HG02759 (cell line): ENCODE measurements at regions not wholly inside any gene's neighbourhood (a gene's known extent, or its start where the extent isn't known, plus 50 kb on each side); places are given as distances from the start of the nearest gene placed in this dataset.
"Not testable (repeated sequence)": the region's sequence is repeated elsewhere in the genome, so short reads cannot be mapped to it uniquely, and the experiment has no call there.

Experiments
- ATAC-seq: cut with Tn5 transposase; IDR thresholded peaks from one replicate; pipeline ENCODE4 v1.9.1; 2021; ENCODE audit warnings: mild to moderate bottlenecking, moderate library complexity; ENCODE audit not compliant: unreplicated experiment

GRCh38 chr7:80019809-80020207 lies 114.8 kb upstream of the GNAI1 start:
- ATAC-seq, result not testable (repeated sequence)

GRCh38 chr7:80018941-80019808 lies 115.5 kb upstream of the GNAI1 start:
- peak; percentile 99 for ATAC-seq

- no peak for ATAC-seq
Measured at GRCh38 chr7:80017101-80017698, 117.4 kb upstream of the GNAI1 start.

- no peak for ATAC-seq
Measured at GRCh38 chr7:80014511-80014910, 120.1 kb upstream of the GNAI1 start.

- ATAC-seq, result no peak
Measured at GRCh38 chr7:80008039-80008438, 126.6 kb upstream of the GNAI1 start.

- ATAC-seq, result no peak
Measured at GRCh38 chr7:80002865-80003264, 131.8 kb upstream of the GNAI1 start.

- no peak for ATAC-seq
Measured at GRCh38 chr7:79998363-79998762, 136.3 kb upstream of the GNAI1 start.

- no peak for ATAC-seq
Measured at GRCh38 chr7:79997345-79997744, 137.3 kb upstream of the GNAI1 start.

DNA sequence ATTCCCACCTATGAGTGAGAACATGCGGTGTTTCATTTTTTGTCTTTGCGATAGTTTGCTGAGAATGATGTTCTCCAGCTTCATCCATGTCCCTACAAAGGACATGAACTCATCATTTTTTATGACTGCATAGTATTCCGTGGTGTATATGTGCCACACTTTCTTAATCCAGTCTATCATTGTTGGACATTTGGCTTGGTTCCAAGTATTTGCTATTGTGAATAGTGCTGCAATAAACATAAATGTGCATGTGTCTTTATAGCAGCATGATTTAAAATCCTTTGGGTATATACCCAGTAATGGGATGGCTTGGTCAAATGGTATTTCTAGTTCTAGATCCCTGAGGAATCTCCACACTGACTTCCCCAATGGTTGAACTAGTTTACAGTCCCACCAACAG lies 138.9 kb upstream of the GNAI1 start:
- ATAC-seq, result not testable (repeated sequence)

DNA sequence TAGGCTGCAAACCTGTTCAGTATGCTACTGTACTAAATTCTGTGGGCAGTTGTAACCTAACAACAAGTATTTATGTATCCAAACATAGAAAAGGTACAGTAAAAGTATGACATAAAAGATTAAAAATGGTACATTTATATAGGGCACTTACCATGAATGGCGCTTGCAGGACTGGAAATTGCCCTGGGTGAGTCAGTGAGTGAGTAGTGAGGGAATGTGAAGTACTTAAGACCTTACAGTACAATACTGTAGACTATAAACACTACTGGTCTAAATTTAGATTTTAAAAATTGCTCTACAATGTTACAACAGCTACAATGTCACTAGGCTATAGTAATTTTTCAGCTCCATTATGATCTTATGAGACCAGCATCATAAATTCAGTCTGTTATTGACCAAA lies 146.0 kb upstream of the GNAI1 start:
- ATAC-seq, result no peak

- ATAC-seq, result no peak
Measured at GRCh38 chr7:79984210-79984609, 150.4 kb upstream of the GNAI1 start.

DNA sequence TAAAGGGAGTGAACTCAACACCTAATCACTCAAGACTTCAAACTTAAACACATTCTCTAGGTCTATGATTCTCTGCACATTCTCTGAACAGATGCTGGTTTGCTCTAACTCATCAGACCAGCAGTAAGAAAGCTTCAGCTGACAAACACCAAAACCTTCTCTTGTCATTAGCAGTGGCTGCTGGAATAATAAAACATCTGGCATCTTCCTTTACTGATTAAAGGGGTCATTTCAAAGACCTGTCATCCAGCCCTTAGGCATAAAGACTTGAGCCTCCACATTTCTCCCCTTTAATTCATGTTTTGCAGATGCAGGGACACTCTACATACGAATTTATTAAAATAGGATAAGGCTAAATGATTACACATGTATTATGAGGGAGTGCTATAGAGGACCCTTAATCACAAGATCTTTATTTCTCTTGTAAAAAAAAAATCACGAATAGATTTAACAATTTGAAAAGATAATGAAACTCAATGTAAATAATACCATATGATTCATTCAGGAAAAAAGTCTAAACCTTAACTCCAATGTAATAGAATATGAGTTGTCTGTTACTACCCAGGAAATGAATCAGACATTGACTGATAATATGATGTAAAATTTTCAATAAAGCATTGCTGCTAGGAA lies 152.4 kb upstream of the GNAI1 start:
- no peak for ATAC-seq

- no peak for ATAC-seq
Measured at GRCh38 chr7:79980376-79980775, 154.3 kb upstream of the GNAI1 start.

DNA sequence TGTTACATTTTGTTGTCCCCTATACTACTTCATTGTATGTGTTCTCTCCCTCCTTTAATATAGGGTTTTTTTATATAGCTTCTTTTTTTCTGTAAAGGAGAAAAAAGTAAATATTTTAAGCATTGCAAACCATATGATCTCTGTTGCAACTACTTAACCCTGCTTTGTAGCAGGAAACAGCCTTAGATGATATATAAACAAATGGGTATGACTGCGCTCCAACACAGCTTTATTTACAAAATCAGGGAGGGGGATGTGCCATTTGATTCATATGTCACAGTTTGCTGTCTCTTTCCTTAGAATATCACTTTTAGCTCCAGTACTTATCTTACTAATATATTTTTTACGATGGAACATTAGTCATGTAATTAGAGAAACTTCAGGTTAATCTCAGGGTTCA lies 155.2 kb upstream of the GNAI1 start:
- no peak for ATAC-seq

DNA sequence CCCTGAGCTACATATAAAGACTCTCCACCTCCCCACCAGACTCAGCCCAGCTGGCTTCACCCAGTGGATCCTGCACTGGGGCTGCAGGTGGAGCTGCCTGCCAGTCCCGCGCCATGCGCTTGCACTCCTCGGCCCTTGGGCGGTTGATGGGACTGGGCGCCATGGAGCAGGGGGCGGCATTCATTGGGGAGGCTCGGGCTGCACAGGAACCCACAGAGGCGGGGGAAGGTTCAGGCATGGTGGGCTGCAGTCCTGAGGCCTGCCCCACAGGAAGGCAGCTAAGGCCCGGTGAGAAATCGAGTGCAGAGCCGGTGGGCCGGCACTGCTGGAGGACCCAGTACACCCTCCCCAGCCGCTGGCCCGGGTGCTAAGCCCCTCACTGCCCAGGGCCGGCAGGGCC lies 157.2 kb upstream of the GNAI1 start:
- no peak for ATAC-seq

- ATAC-seq, result not testable (repeated sequence)
Measured at GRCh38 chr7:79976711-79977020, 158.0 kb upstream of the GNAI1 start.

- not testable (repeated sequence) for ATAC-seq
Measured at GRCh38 chr7:79975986-79976710, 158.5 kb upstream of the GNAI1 start.

- ATAC-seq, result no peak
Measured at GRCh38 chr7:79973455-79973854, 161.2 kb upstream of the GNAI1 start.

- ATAC-seq, result no peak
Measured at GRCh38 chr7:79971058-79971457, 163.6 kb upstream of the GNAI1 start.

DNA sequence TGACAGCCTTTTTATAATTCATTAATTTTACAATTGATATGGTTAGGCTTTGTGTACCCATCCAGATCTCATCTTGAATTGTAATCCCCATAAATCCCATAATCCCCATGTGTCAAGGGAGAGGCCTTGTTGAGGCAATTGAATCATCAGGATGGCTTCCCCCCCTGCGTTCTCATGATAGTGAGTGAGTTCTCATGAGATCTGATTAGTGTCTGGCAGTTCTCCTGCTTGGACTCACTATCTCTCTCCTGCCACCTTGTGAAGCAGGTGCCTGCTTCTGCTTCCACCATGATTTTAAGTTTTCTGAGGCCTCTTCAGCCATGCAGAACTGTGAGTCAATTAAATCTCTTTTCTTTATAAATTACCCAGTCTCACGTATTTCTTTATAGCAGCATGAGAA lies 165.7 kb upstream of the GNAI1 start:
- ATAC-seq, result no peak

GRCh38 chr7:79968077-79968648 lies 166.5 kb upstream of the GNAI1 start:
- no peak for ATAC-seq
